CD4-positive, alpha-beta T cell treated with Interleukin-2 at 100 ng/mL for 4 hours (primary cell): ENCODE measurements at regions not wholly inside any gene's neighbourhood (a gene's known extent, or its start where the extent isn't known, plus 50 kb on each side); places are given as distances from the start of the nearest gene placed in this dataset.
"Not testable (repeated sequence)": the region's sequence is repeated elsewhere in the genome, so short reads cannot be mapped to it uniquely, and the experiment has no call there.

Source experiments
- DNase-seq: peaks from one replicate; pipeline ENCODE4 v3.0.0-alpha.2; 2020; ENCODE audit warnings: low spot score

DNA sequence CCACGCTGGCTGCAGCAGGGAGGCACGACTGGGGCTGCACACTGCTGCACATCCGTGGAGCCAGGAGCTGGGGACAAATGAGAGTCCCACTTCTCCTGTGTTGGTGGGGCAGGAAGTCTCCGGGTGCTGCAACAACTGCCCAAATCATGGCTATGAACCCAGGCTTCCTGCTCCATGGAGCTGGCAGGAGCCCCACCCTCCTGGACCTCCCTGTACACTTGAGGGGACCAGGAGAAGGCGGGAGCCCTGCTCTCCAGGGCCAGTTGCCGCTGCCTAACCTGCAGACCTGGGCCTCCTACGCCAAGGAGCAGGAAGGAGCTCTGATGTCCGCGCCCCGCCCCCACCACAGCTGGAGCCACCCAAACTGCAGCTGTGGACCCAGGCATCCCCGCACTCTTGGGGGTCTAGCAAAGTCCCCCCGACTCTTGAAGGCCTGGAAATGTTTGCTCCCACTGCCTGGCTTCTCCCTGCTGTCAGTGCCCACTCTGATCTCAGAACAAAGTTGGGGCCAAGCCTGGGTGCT is 752.1 kb upstream of the PCDH20 start:
- DNase-seq: no peak

DNA sequence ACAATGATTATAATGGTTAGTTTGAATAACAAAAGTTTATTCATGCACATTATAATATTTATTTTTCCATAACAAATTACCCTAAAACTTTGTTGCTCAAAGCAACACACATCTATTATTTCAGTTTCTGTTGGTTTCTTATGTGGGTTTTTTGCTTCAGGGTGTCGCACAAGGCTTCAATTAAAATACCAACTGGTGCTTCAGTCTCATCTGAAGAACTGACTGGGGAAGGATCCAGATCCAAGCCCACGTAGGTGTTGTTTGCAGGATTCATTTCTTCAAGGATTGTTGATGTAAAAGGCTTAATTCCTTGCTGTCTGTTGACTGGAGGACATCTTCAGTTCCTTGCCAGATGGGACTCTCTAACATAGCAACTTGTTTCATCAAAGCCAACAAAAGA is 747.2 kb upstream of the PCDH20 start:
- no peak for DNase-seq

DNA sequence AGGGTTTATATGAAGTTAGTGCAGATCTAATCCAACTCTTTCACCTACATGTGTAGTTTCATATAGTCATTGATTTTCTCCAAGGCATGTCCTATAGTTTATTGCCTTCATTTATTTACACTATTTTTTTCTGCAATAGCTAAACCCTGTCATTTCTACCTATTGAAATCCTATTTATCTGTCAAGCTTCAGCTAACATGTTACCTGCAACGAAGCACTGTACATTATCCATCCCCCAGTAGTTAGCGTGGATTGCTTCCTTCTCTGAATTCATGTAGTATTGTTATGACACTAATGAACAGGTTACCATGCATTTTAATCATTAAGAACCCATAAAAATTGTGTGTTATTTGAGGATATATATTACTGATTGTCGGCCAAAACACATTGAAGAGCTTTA is 742.9 kb upstream of the PCDH20 start:
- no peak for DNase-seq

DNA sequence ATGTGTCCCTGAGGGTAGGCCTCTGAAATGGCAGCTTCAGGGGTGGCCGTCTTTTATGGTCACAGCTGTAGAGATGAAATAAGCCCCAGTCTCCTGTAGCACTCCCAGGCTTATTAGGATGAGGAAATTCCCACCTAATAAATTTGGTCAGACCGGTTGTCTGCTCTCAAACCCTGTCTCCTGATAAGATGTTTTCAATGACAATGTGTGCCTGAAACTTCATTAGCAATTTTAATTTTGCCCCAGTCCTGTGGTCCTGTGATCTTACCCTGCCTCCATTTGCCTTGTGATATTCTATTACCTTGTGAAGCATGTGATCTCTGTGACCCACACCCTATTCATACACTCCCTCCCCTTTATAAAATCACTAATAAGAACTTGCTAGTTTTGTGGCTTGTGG is 736.1 kb upstream of the PCDH20 start:
- DNase-seq: not testable (repeated sequence)

DNA sequence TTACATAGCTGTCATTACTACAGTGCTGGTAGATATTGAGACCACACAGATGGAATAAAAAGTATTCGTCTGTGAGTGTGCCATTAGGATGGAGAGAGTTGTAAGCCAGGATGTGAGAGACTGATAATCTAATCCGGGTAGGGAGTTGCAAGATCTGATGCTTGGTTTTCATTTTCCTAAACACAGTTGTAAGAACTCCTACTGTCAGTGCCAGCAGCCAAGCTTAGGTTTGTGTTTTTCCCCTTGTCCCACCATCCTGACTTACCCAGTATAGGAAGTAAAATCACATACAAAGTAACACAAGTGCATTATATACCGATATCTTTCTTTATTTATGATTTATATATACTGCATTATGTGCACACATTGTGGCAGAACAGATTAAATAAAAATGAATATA is 726.4 kb upstream of the PCDH20 start:
- no peak for DNase-seq

DNA sequence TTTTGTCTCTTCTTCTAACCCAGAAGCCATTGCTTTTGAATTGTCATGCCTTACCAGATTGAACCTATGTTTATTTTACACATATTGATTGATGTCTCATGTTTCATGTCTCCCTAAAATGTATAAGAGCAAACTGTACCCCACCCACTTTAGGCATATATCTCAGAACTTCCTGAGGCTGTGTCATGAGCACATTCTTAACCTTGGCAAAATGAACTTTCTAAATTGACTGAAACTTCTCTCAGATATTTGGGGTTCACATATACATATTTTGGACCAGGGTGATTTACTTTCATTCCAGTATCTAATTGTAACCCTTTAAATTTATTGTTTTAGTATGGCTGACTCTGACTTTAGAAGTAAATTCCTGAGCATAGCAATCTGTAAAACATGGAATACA is 723.9 kb upstream of the PCDH20 start:
- no peak for DNase-seq

DNA sequence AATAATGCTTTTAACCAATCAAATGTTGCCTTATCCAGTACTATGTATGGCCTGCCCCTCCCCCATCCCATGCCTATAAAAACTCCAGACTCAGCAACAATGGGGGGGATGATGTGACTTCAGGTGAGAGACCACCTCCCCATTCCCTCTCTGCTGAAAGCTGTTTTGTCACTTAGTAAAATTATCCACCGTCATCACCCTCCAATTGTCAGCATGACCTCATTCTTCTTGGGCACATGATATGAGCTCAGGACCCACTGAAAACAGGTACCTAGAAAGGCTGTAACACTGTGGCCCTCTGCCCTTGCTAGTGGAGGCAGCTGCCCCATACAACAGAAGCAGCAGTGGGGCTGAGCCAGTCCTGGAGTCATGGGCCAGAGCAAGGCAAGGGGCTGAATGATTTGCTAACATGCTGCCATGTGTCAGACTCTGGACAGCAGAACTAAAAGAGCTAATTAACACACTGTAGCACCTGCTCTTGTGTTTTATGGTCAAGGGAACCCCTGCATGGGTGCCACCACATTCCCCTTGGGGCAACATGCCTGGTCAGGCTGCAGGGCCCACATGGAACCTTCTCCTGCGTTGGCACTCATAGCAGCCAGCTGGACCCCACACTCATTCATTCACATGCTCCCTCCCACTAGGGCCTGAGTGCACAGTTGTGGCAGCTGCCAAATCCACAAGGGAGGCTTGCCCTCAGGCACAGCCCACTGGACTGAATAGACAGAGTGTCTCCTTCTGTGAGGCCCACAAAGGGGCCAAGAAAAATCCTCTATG is 722.2 kb upstream of the PCDH20 start:
- DNase-seq: no peak

DNA sequence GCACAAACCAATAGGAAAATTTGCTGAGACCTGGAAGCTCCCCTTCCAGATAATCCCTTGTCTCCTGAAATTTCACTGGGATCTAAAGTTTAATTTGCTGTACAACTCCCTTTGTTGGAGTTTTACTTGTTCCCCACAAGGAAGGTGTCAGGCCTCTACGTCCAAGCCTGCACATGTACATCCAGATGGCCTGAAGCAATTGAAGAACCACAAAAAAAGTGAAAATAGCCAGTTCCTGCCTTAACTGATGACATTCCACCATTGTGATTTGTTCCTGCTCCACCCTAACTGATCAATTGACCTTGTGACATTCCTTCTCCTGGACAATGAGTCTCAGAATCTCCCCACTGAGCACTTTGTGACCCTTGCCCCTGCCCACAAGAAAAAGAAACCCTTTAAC is 716.0 kb upstream of the PCDH20 start:
- DNase-seq: no peak

DNA sequence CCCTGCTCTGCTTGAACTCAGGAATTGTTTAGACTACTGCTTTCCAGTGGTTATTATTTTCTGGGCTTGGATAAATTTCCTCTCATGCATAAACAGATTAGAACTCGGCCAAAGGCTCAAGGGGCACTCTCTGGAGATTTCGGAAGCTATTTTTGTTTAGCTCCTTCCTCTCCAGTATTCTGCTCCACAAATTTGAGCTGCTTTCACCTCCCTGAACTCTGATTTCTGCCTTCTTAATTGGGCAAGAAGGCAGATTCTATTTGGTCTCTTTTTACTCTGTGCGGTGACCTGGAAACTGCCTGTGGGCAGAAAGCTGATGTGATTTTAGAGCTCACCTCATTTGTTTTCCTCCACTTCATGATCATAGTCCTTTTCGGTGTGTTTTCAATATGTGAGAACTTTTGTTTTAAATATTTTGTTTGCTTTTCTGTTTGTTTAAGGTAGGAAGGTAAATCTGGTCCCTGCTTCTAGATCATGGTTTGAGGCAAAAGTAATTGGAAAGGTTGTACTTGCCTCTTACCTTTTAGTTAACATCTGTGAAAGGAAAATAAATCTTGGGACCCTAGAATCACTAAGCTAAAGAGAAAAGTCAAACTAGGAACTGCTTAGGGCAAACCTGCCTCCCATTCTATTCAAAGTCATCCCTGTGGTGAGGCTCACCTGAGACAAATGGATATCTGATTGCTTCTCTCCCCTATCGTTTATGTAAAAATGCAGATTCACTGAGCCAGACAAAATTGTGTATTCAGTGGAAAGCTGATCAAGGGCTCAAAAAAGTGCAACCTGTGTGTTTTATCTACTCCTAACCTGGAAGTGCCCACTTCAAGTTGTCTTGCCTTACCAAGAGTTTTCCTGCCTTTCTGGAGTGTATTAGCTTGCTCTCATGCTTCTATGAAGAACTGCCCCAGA is 714.7 kb upstream of the PCDH20 start:
- DNase-seq: no peak

DNA sequence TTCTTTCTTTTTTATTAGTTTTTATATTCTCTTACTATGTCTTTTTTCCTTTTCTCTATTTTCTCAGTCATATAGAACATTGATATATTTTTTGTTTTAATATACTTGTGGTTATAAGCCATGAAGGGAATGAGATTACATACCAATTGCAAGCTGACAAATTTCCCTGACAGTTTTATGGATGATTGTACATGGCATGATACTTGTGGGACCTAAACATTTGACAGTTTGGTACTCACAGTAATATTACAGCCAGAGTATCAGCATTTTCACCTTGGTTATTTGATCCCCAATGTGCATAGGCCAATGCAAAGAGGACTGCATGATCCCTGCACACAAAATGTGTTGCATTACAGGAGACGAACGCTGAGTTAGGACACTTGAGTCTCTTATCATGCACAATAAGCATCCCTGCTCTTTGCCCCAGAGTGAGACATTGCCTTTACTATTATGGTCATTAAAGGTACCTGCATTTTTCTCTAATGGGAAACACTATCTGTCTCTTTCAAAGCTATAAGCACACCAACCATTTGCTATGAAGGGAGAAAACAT is 713.4 kb upstream of the PCDH20 start:
- DNase-seq: no peak

DNA sequence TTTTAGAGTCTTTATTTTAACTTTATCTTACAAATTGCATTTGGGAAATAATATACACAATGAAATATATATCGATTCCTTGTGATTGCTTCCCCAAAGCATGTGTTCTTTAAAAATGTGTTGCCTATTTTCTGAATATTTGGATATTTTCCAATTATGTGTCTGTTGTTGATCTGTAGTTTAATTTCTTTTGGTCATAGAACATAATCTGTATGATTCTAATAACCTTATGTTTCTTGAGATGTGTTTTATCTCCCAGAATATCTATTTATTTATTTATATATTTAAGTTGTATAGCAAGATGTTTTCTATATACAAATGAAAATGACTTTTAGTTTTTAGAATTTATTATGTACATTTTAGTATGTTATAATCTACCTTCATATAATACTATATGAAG is 710.8 kb upstream of the PCDH20 start:
- DNase-seq: no peak

DNA sequence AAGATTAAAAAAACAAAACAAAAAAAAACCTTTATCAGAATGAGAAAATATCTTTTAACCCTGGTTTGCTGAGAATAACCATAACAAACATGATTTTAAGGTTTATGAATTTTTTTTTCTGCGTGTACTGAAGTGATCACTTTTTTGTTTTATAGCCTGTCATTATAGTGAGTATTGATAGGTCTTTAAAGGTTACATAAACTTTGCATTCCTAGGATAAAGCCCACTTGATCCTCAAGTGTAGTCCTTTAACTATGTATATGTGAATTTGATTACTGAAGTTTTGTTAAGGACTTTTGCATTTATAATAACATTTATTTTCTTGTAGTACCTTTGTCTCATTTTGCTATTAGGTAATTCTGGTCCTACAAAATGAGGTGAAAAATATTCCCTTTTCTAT is 709.8 kb upstream of the PCDH20 start:
- no peak for DNase-seq

DNA sequence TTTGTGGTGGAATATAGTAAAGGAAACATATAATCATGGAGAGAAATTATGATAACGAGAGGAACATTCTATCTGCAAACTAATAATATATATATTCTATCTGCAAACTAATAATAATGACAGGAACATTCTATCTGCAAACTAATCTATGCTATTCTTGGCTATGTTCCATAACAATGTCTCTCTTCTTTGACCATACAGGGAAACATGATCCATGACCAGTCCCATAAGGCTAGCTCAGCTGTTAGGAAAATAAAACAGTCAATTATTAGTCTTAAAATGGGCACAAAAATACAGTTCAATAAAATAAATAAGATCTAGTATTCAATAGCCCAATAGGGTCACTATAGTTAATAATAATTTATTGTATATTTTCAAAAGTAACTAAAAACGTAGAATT is 707.8 kb upstream of the PCDH20 start:
- no peak for DNase-seq

DNA sequence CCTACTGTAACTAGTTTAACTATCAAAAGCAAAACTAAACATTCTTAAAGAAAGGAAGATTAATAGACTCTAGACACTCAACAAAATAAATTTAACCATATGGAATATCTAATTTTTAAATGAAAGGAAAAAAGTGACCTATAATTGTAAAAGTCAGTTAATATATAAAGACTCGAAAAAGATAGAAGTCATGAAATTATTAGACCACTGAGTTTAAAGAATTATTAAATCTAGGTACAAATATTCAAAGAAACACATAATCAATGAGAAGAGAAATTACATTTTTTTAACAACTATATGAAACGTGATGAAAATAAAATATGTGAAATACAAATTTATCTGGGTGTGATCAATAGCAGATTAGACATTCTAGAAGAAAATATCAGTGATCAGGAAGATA is 706.8 kb upstream of the PCDH20 start:
- DNase-seq: no peak

DNA sequence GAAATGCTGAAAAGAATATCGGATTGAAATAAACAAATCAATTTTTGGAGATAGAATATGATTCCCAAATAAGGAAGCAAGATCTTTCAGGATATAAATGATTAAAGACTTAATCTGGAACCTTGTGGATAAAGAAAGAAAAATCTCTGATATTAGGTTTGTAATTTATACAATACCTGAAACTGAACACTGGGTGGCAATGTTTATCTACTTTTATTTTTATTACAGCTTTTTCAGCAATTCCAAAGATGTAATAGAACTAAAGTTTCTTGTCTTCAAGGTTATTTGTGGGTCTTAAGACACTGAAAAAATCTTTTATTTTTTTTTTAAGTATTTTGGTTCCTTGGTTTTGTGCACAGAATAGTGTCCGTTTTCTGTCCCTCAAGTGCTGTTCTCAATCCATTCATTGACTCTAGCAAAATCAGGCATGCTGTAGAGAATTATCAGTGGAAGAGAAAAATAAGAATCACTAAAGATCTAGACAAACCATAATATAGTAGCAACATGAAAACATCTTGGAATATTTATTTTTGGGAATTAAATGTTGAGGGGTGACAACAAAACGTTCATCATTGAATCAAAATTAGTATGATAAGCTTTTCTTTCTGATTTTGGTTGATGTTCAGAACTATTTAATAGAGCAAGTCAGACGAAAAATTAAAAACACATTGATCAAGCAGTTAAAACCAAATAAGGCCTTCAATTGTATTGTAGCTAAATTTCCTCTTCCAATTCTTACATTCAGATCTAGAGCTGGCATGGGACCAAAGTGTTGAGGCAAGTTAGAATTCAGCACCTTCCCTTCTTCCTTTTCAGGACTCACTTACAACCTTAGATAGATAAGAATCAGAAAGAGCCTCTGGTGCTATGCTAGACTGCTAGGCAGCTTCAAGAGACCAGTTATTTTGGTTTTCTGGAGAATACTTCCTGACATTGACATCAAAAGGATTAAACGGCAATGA is 704.4 kb upstream of the PCDH20 start:
- no peak for DNase-seq

DNA sequence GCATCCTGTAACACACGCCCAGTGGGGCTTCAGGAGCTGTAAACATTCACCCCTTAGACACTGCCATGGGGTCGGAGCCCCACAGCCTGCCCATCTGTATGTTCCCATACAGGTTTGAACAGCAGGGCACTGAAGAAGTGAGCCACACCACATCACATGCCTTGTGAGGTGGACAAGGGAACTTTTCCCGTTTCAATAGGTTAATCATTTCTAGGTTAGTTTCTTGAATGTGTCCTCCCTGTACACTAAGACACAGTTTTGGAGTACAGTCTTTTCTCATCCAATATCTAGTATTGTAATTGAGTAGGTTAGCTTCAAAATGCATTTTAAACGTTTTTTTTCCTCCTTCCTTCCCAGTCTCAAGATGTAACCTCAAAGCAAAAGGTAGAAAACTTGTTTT is 700.2 kb upstream of the PCDH20 start:
- DNase-seq: no peak

DNA sequence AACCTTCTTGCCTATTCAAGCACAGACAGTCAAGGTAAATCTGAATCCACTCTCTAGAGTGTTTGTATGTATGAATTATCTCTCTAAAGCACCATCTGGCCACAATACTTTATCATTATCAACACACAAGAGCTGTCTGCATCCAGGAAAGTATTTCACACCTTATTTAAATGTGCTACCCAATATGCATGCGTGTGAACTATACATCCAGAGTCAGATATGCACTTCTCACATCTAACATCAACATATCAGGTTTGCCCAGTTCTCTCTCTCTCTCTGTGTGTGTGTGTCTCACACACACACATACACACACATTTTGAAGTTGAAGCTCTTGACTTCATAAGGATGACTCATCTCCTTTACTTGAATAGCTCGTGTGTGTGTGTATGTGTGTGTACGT is 697.5 kb upstream of the PCDH20 start:
- DNase-seq: no peak

DNA sequence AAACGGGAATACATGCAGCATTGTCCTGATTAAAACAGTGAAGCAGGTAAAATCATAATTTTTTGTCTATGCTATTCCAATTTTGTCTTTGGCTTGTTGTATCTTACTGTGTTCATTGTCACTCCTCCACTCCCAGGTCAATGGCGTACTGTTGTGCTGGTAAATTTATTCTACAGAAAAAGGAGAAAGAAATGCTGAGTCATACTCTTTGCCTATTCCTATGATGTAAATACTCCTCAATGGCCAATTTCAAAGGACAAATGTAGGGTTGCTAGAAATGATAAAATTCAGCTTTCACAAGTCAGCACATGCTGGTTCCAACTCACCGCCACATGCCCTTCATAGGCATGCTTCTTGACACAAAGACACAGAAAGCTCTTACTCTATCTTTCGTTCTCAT is 694.4 kb upstream of the PCDH20 start:
- DNase-seq: no peak

DNA sequence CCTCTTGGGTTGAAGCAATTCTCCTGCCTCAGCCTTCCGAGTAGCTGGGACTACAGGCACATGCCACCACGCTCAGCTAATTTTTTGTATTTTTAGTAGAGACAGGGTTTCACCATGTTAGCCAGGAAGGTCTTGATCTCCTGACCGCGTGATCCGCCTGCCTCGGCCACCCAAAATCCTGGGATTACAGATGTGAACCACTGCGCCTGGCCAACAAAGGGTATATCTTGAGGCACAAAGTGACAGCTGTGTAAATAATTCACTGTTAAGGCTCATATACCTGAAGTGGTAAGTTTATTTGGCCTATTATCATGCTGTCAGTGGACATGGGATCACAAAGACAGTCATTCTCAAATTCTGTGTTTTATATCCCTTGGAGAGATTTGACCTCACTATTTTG is 688.5 kb upstream of the PCDH20 start:
- DNase-seq: not testable (repeated sequence)

DNA sequence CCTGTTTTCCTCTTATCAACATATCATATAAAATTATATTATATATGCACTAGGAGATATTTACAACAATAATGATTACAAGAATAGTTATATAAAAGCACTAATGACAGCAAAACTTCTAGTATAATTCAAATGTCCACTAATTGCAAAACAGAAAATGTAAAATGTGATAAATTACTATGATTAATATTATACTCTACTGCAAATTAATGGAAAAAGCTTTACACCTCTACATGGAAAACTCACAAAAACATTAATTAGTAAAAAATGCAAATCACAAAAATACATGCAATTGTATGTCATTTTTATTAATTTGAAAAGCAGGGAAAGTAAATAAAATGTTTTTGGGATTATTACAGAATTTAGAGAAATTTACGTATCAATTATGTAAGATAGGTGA is 681.0 kb upstream of the PCDH20 start:
- DNase-seq: no peak

DNA sequence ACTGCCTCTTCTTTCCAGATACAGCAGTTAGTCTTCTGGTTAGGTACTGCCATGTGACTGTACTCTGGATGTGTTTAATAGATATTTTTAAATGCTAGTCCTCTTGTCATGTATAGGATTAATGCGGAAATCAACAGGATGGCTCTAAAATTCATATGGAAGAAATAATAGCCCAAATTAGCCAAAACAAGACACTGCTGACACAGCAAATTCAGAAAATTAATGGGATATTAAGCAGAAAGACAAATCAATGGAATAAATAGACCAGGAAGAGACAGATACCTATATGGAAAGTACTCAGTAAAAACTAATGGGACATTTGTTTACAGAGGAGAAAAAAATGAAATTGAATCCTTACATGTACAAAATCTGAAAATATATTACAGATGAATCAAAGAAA is 679.3 kb upstream of the PCDH20 start:
- DNase-seq: no peak
